Loucy (cell line): ENCODE measurements at regions not wholly inside any gene's neighbourhood (a gene's known extent, or its start where the extent isn't known, plus 50 kb on each side); places are given as distances from the start of the nearest gene placed in this dataset.

Source experiments
- CTCF ChIP-seq: fragments of 200-600 bp; sonication (generic); conservative IDR thresholded peaks from 2 replicates; pipeline ENCODE4 v1.5.1; 2014; ENCODE audit warnings: mild to moderate bottlenecking, antibody characterized with exemption, low read length
- EZH2phosphoT487 ChIP-seq: fragments of 200-600 bp; IDR thresholded peaks from 2 replicates; pipeline ENCODE4 v1.6.1; 2018; ENCODE audit warnings: antibody characterized with exemption, mild to moderate bottlenecking, moderate library complexity, borderline replicate concordance

DNA sequence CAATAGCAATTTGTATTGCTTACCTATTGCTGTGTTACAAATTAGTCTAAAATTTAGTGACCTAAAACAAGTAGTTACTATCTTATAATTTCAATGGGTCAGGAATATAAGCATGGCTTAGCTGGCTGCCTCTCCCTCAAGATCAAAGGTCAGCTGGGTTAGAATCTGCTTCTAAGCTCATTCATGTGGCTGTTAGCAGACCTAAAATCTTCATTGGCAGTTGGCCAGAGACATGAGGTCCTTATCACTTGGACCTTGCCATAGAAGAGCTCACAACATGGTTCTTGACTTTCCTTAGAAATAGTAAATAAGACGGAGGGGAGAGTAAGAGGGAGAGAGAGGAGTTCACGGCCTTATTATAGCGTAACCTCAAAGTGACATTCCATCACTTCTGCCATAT is 468.0 kb downstream of the HTR7 start:
- TF ChIP-seq EZH2phosphoT487: no peak
- no peak for TF ChIP-seq CTCF
